Stomach smooth muscle (tissue), 2 donors: ENCODE measurements at regions not wholly inside any gene's neighbourhood (a gene's known extent, or its start where the extent isn't known, plus 50 kb on each side); places are given as distances from the start of the nearest gene placed in this dataset.

Experiments used
- H3K27ac ChIP-seq: one replicate; pipeline ENCODE4 v1.7.0; 2013; ENCODE audit warnings: mild to moderate bottlenecking, low read length, inconsistent platforms
- H3K27me3 ChIP-seq, 2 donors: one replicate each; pipeline ENCODE4 v1.7.0; 2013; ENCODE audit warnings: low read length in 2 of 2; ENCODE audit not compliant: insufficient read depth in 2 of 2, control insufficient read depth in 1 of 2
- H3K36me3 ChIP-seq, 2 donors: one replicate each; pipeline ENCODE4 v1.7.0; 2013; ENCODE audit warnings: low read length in 2 of 2; ENCODE audit not compliant: control insufficient read depth in 2 of 2, insufficient read depth in 2 of 2
- H3K4me1 ChIP-seq: one replicate; pipeline ENCODE4 v1.7.0; 2013; ENCODE audit warnings: low read length; ENCODE audit not compliant: control insufficient read depth, insufficient read depth
- H3K4me3 ChIP-seq, 2 donors: one replicate each; pipeline ENCODE4 v1.7.0; 2013; ENCODE audit warnings: low read length in 2 of 2
- H3K9ac ChIP-seq, 2 donors: one replicate each; pipeline ENCODE4 v1.7.0; 2013; ENCODE audit warnings: low read length in 2 of 2, mild to moderate bottlenecking in 1 of 2
- H3K9me3 ChIP-seq, 2 donors: one replicate each; pipeline ENCODE4 v1.7.0; 2013; ENCODE audit warnings: low read length in 2 of 2; ENCODE audit not compliant: control insufficient read depth in 2 of 2
- donor health status: healthy.
- donor health status: Pancreatic carcinoma.

- H3K9ac ChIP-seq: no peak overlapping the region
- no peaks in the 10 kb centered on the region for H3K9me3 ChIP-seq
- no peak overlapping the region for H3K4me3 ChIP-seq
- no peaks in the 10 kb centered on the region for H3K36me3 ChIP-seq
- no peaks in the 10 kb centered on the region for H3K27me3 ChIP-seq
- no peak overlapping the region for H3K27ac ChIP-seq
- H3K4me1 ChIP-seq: no peaks in the 10 kb centered on the region
Observed at GRCh38 chr21:19648391-19648790, 1244.8 kb upstream of the TMPRSS15 start.

- Histone ChIP-seq H3K27ac (no peak overlapping the region), H3K27me3 (no peaks in the 10 kb centered on the region), H3K4me1 (no peaks in the 10 kb centered on the region), H3K4me3 (no peak overlapping the region), H3K9ac (no peak overlapping the region), H3K36me3 (no peaks in the 10 kb centered on the region), H3K9me3 (peaks cover 0 to 2% of the 10 kb centered on the region in 2 donors)
Observed at GRCh38 chr21:19683492-19683891, 1279.9 kb upstream of the TMPRSS15 start.

GRCh38 chr21:19684328-19684727 is 1280.7 kb upstream of the TMPRSS15 start:
- Histone ChIP-seq H3K4me3 (no peak overlapping the region), H3K9ac (no peak overlapping the region), H3K27ac (no peak overlapping the region), H3K4me1 (no peaks in the 10 kb centered on the region), H3K36me3 (no peaks in the 10 kb centered on the region), H3K9me3 (peaks cover 0 to 2% of the 10 kb centered on the region in 2 donors), H3K27me3 (no peaks in the 10 kb centered on the region)

GRCh38 chr21:19692231-19692630 is 1288.6 kb upstream of the TMPRSS15 start:
- Histone ChIP-seq H3K9ac (no peak overlapping the region), H3K27ac (no peak overlapping the region), H3K9me3 (no peaks in the 10 kb centered on the region), H3K4me3 (no peak overlapping the region), H3K27me3 (no peaks in the 10 kb centered on the region), H3K4me1 (no peaks in the 10 kb centered on the region), H3K36me3 (no peaks in the 10 kb centered on the region)

GRCh38 chr21:19695796-19696195 is 1292.2 kb upstream of the TMPRSS15 start:
- H3K9ac ChIP-seq: no peak overlapping the region
- no peak overlapping the region for H3K4me3 ChIP-seq
- no peaks in the 10 kb centered on the region for H3K9me3 ChIP-seq
- no peaks in the 10 kb centered on the region for H3K36me3 ChIP-seq
- H3K27me3 ChIP-seq: no peaks in the 10 kb centered on the region
- H3K4me1 ChIP-seq: no peaks in the 10 kb centered on the region
- no peak overlapping the region for H3K27ac ChIP-seq

GRCh38 chr21:19700476-19700875 is 1296.9 kb upstream of the TMPRSS15 start:
- no peaks in the 10 kb centered on the region for H3K4me1 ChIP-seq
- no peak overlapping the region for H3K4me3 ChIP-seq
- H3K27ac ChIP-seq: no peak overlapping the region
- no peaks in the 10 kb centered on the region for H3K27me3 ChIP-seq
- no peak overlapping the region for H3K9ac ChIP-seq
- H3K9me3 ChIP-seq: no peaks in the 10 kb centered on the region
- no peaks in the 10 kb centered on the region for H3K36me3 ChIP-seq

GRCh38 chr21:19702726-19703125 is 1295.5 kb upstream of the NCAM2 start:
- H3K9me3 ChIP-seq: no peaks in the 10 kb centered on the region

GRCh38 chr21:19704832-19705231 is 1293.4 kb upstream of the NCAM2 start:
- Histone ChIP-seq H3K9ac (no peak overlapping the region), H3K9me3 (no peaks in the 10 kb centered on the region), H3K4me3 (no peak overlapping the region), H3K36me3 (no peaks in the 10 kb centered on the region), H3K4me1 (no peaks in the 10 kb centered on the region), H3K27ac (no peak overlapping the region), H3K27me3 (no peaks in the 10 kb centered on the region)

More at GRCh38 chr21:19702726-19703125, 1295.5 kb upstream of the NCAM2 start:
- no peak overlapping the region for H3K9ac ChIP-seq
- no peaks in the 10 kb centered on the region for H3K4me1 ChIP-seq
- no peaks in the 10 kb centered on the region for H3K27me3 ChIP-seq
- no peak overlapping the region for H3K4me3 ChIP-seq
- no peaks in the 10 kb centered on the region for H3K36me3 ChIP-seq
- no peak overlapping the region for H3K27ac ChIP-seq

GRCh38 chr21:19712441-19712840 is 1285.8 kb upstream of the NCAM2 start:
- Histone ChIP-seq H3K4me3 (no peak overlapping the region), H3K27me3 (no peaks in the 10 kb centered on the region), H3K4me1 (no peaks in the 10 kb centered on the region)

GRCh38 chr21:19713313-19713712 is 1284.9 kb upstream of the NCAM2 start:
- Histone ChIP-seq H3K4me1 (no peaks in the 10 kb centered on the region), H3K36me3 (no peaks in the 10 kb centered on the region), H3K9me3 (no peaks in the 10 kb centered on the region), H3K27ac (no peak overlapping the region), H3K9ac (no peak overlapping the region), H3K4me3 (no peak overlapping the region), H3K27me3 (no peaks in the 10 kb centered on the region)

More at GRCh38 chr21:19712441-19712840, 1285.8 kb upstream of the NCAM2 start:
- H3K27ac ChIP-seq: no peak overlapping the region
- no peaks in the 10 kb centered on the region for H3K36me3 ChIP-seq
- no peak overlapping the region for H3K9ac ChIP-seq
- no peaks in the 10 kb centered on the region for H3K9me3 ChIP-seq

- Histone ChIP-seq H3K27ac (no peak overlapping the region), H3K36me3 (no peaks in the 10 kb centered on the region), H3K9me3 (no peaks in the 10 kb centered on the region), H3K9ac (no peak overlapping the region), H3K4me1 (no peaks in the 10 kb centered on the region), H3K4me3 (no peak overlapping the region), H3K27me3 (no peaks in the 10 kb centered on the region)
Observed at GRCh38 chr21:19724081-19724480, 1274.1 kb upstream of the NCAM2 start.
